ENCODE measurements at regions not wholly inside any gene's neighbourhood (a gene's known extent, or its start where the extent isn't known, plus 50 kb on each side); places are given as distances from the start of the nearest gene placed in this dataset.

GRCh38 chr13:90171649-90172048 is 1175.8 kb upstream of the MIR17HG start:
- Histone ChIP-seq H3K4me3 (ENCODE audit: low read depth, low read length) (no peak overlapping the region), H3K4me1 (no peaks in the 10 kb centered on the region), H3K79me2 (no peaks in the 10 kb centered on the region), H3K4me2 (ENCODE audit: low read length) (no peak overlapping the region), H2AFZ (no peak overlapping the region), H3K36me3 (ENCODE audit: control insufficient read depth, insufficient read depth, low read length) (no peaks in the 10 kb centered on the region), H3K27ac (no peak overlapping the region), H3K9ac (no peak overlapping the region), H3K9me3 (ENCODE audit: control insufficient read depth, low read length) (no peaks in the 10 kb centered on the region), H3K27me3 (ENCODE audit: control insufficient read depth, insufficient read depth, low read length) (no peaks in the 10 kb centered on the region)
- TF ChIP-seq, protein P1, sequence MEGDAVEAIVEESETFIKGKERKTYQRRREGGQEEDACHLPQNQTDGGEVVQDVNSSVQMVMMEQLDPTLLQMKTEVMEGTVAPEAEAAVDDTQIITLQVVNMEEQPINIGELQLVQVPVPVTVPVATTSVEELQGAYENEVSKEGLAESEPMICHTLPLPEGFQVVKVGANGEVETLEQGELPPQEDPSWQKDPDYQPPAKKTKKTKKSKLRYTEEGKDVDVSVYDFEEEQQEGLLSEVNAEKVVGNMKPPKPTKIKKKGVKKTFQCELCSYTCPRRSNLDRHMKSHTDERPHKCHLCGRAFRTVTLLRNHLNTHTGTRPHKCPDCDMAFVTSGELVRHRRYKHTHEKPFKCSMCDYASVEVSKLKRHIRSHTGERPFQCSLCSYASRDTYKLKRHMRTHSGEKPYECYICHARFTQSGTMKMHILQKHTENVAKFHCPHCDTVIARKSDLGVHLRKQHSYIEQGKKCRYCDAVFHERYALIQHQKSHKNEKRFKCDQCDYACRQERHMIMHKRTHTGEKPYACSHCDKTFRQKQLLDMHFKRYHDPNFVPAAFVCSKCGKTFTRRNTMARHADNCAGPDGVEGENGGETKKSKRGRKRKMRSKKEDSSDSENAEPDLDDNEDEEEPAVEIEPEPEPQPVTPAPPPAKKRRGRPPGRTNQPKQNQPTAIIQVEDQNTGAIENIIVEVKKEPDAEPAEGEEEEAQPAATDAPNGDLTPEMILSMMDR (IDR thresholded peaks at IDR 0.05) = no peak

DNA sequence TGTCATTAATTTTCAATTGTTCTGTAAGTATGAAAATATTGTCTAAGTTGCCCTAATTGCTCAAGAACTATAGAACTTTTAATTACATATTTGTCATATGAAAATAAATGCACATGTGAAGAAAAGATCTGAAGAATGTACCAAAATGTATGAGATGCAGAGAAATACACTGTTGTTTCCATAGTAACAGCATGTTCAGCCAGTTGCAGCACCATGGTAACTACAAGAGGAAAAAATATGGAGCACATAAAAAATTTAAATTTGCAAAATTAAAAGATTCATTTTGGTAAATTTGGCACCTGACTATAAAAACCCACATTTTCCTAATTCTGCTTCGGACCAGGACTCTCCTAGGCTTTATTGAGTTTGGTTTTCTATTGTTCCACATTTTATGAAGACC is 1170.0 kb upstream of the MIR17HG start:
- H3K79me2 ChIP-seq = no peaks in the 10 kb centered on the region
- H3K36me3 ChIP-seq (ENCODE audit: control insufficient read depth, insufficient read depth, low read length) = no peaks in the 10 kb centered on the region
- H3K4me2 ChIP-seq (ENCODE audit: low read length) = no peak overlapping the region
- no peak overlapping the region for H2AFZ ChIP-seq
- H3K4me1 ChIP-seq = no peaks in the 10 kb centered on the region
- H3K4me3 ChIP-seq (ENCODE audit: low read depth, low read length) = no peak overlapping the region
- no peaks in the 10 kb centered on the region for H3K9me3 ChIP-seq (ENCODE audit: control insufficient read depth, low read length)
- H3K27me3 ChIP-seq (ENCODE audit: control insufficient read depth, insufficient read depth, low read length) = no peaks in the 10 kb centered on the region
- H3K27ac ChIP-seq = no peak overlapping the region
- no peak overlapping the region for H3K9ac ChIP-seq
- TF ChIP-seq, protein P1 (IDR thresholded peaks at IDR 0.05) = no peak

DNA sequence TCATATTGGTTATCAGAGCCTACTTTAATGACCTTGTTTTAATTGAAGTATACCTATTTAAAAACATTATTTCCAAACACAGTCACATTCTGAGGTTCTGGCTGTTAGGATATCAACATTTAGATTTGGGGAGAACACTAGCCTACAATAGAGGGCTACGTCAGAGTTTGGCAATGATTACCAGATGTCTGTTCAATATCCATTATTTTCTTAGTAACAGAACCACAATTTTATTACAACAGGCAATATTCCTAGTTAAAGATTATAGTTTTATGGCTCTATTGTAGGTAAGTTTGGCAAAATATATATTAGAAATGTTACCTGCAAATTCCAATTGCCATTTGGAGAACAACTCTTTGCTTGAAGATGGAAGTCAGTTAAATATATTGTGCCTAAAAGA is 1163.1 kb upstream of the MIR17HG start:
- H3K27ac ChIP-seq = no peak overlapping the region
- no peak overlapping the region for H3K4me3 ChIP-seq (ENCODE audit: low read depth, low read length)

GRCh38 chr13:90185734-90186133 is 1161.8 kb upstream of the MIR17HG start:
- TF ChIP-seq, protein P1 (IDR thresholded peaks at IDR 0.05) = no peak
- Histone ChIP-seq H3K36me3 (ENCODE audit: control insufficient read depth, insufficient read depth, low read length) (no peaks in the 10 kb centered on the region), H3K4me1 (no peaks in the 10 kb centered on the region), H3K9ac (no peak overlapping the region), H3K79me2 (no peaks in the 10 kb centered on the region), H3K27ac (no peak overlapping the region), H3K4me2 (ENCODE audit: low read length) (no peak overlapping the region), H3K9me3 (ENCODE audit: control insufficient read depth, low read length) (no peaks in the 10 kb centered on the region), H3K4me3 (ENCODE audit: low read depth, low read length) (no peak overlapping the region), H2AFZ (no peak overlapping the region), H3K27me3 (ENCODE audit: control insufficient read depth, insufficient read depth, low read length) (no peaks in the 10 kb centered on the region)

More for the DNA sequence above, 1163.1 kb upstream of the MIR17HG start:
- no peak overlapping the region for H3K4me2 ChIP-seq (ENCODE audit: low read length)
- H3K27me3 ChIP-seq (ENCODE audit: control insufficient read depth, insufficient read depth, low read length) = no peaks in the 10 kb centered on the region
- no peaks in the 10 kb centered on the region for H3K36me3 ChIP-seq (ENCODE audit: control insufficient read depth, insufficient read depth, low read length)
- H3K79me2 ChIP-seq = no peaks in the 10 kb centered on the region
- no peak overlapping the region for H3K9ac ChIP-seq
- no peak overlapping the region for H2AFZ ChIP-seq
- TF ChIP-seq, protein P1 (IDR thresholded peaks at IDR 0.05) = no peak
- no peaks in the 10 kb centered on the region for H3K9me3 ChIP-seq (ENCODE audit: control insufficient read depth, low read length)
- no peaks in the 10 kb centered on the region for H3K4me1 ChIP-seq

GRCh38 chr13:90187478-90188350 is 1159.8 kb upstream of the MIR17HG start:
- no peak overlapping the region for H3K9ac ChIP-seq
- H3K4me2 ChIP-seq (ENCODE audit: low read length) = no peak overlapping the region
- TF ChIP-seq, protein P1 (IDR thresholded peaks at IDR 0.05) = no peak
- no peaks in the 10 kb centered on the region for H3K4me1 ChIP-seq
- H3K9me3 ChIP-seq (ENCODE audit: control insufficient read depth, low read length) = no peaks in the 10 kb centered on the region
- H3K27ac ChIP-seq = no peak overlapping the region
- H3K4me3 ChIP-seq (ENCODE audit: low read depth, low read length) = no peak overlapping the region
- no peaks in the 10 kb centered on the region for H3K36me3 ChIP-seq (ENCODE audit: control insufficient read depth, insufficient read depth, low read length)
- H2AFZ ChIP-seq = no peak overlapping the region
- no peaks in the 10 kb centered on the region for H3K79me2 ChIP-seq
- H3K27me3 ChIP-seq (ENCODE audit: control insufficient read depth, insufficient read depth, low read length) = no peaks in the 10 kb centered on the region

Measured in parathyroid adenoma (tissue), 2 donors.